Hepatocyte (in vitro differentiated cells): ENCODE measurements at regions not wholly inside any gene's neighbourhood (a gene's known extent, or its start where the extent isn't known, plus 50 kb on each side); places are given as distances from the start of the nearest gene placed in this dataset.

Source experiments
- EZH2 ChIP-seq: fragments of 200-600 bp; sonication (generic); IDR thresholded peaks from 2 replicates; pipeline ENCODE4 v1.6.1; 2016; ENCODE audit warnings: antibody characterized with exemption, mild to moderate bottlenecking, borderline replicate concordance
- EZH2phosphoT487 ChIP-seq: fragments of 200-600 bp; sonication (generic); IDR thresholded peaks from one replicate; pipeline ENCODE4 v1.6.1; 2018; ENCODE audit warnings: antibody characterized with exemption, mild to moderate bottlenecking, low read depth, moderate library complexity; ENCODE audit not compliant: unreplicated experiment, severe bottlenecking
- TF ChIP-seq, protein P1 (sequence below): fragments of 200-600 bp; sonication (generic); IDR thresholded peaks from 2 replicates; pipeline ENCODE4 v1.5.1; 2016; ENCODE audit warnings: antibody characterized with exemption, mild to moderate bottlenecking; ENCODE audit not compliant: poor library complexity

DNA sequence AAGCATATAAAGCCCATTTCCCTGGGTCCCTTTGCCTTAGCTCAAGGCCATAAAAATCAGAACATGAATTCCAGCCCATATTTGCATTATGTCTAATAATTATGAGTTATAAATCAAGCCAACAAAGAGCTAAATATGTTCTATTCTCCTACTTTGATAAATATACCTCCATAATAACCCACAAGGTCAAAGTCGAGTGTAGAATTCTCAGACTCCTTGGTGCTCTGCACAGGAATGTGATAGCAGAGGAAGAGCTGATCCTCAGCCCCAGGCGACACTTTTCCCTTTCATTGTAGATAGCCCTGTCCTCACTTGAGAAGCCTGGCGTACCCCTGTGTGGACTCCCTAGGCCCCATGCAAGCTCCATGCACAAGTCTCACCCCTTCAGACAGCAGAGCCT is 85.6 kb downstream of the CASP3 start:
- TF ChIP-seq, protein P1, sequence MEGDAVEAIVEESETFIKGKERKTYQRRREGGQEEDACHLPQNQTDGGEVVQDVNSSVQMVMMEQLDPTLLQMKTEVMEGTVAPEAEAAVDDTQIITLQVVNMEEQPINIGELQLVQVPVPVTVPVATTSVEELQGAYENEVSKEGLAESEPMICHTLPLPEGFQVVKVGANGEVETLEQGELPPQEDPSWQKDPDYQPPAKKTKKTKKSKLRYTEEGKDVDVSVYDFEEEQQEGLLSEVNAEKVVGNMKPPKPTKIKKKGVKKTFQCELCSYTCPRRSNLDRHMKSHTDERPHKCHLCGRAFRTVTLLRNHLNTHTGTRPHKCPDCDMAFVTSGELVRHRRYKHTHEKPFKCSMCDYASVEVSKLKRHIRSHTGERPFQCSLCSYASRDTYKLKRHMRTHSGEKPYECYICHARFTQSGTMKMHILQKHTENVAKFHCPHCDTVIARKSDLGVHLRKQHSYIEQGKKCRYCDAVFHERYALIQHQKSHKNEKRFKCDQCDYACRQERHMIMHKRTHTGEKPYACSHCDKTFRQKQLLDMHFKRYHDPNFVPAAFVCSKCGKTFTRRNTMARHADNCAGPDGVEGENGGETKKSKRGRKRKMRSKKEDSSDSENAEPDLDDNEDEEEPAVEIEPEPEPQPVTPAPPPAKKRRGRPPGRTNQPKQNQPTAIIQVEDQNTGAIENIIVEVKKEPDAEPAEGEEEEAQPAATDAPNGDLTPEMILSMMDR, result no peak
- TF ChIP-seq EZH2phosphoT487, result no peak
- TF ChIP-seq EZH2, result no peak
